GM23338 (cell line): ENCODE measurements at regions not wholly inside any gene's neighbourhood (a gene's known extent, or its start where the extent isn't known, plus 50 kb on each side); places are given as distances from the start of the nearest gene placed in this dataset.

Experiments used
- ATAC-seq: fragments of 200-7000 bp; cut with Tn5 transposase; 3 replicates; pipeline ENCODE4 v1.9.1; 2020
- DNase-seq: peaks from one replicate; pipeline ENCODE4 v3.0.0-alpha.2; 2015; ENCODE audit warnings: low spot score
- H2AFZ ChIP-seq: fragments of 200-600 bp; sonication (generic); 2 replicates; pipeline ENCODE4 v1.8.0; 2016; ENCODE audit warnings: antibody characterized with exemption, mild to moderate bottlenecking, moderate library complexity
- H3F3A ChIP-seq: fragments of 200-600 bp; sonication (generic); replicated peaks from 2 replicates; pipeline ENCODE4 v1.8.0; 2017; ENCODE audit warnings: antibody characterized with exemption, mixed run types, low read depth
- H3K27ac ChIP-seq: fragments of 200-600 bp; sonication (generic); 2 replicates; pipeline ENCODE4 v1.6.1; 2016; ENCODE audit warnings: low read depth
- H3K27me3 ChIP-seq: fragments of 200-600 bp; sonication (generic); 2 replicates; pipeline ENCODE4 v1.8.0; 2016; ENCODE audit warnings: mild to moderate bottlenecking, mixed run types, moderate library complexity; ENCODE audit not compliant: insufficient read depth
- H3K36me3 ChIP-seq: fragments of 200-600 bp; sonication (generic); 2 replicates; pipeline ENCODE4 v1.8.0; 2016; ENCODE audit warnings: mild to moderate bottlenecking; ENCODE audit not compliant: insufficient read depth
- H3K4me1 ChIP-seq: fragments of 200-600 bp; sonication (generic); 2 replicates; pipeline ENCODE4 v1.8.0; 2016; ENCODE audit warnings: mild to moderate bottlenecking, moderate library complexity; ENCODE audit not compliant: insufficient read depth
- H3K4me2 ChIP-seq: fragments of 200-600 bp; sonication (generic); 2 replicates; pipeline ENCODE4 v1.7.1; 2017; ENCODE audit warnings: mixed run types
- H3K4me3 ChIP-seq: fragments of 200-600 bp; sonication (generic); 2 replicates; pipeline ENCODE4 v1.6.1; 2016; ENCODE audit warnings: mixed run types
- H3K79me2 ChIP-seq: fragments of 200-600 bp; sonication (generic); replicated peaks from 2 replicates; pipeline ENCODE4 v1.8.0; 2017; ENCODE audit warnings: mild to moderate bottlenecking; ENCODE audit not compliant: insufficient read depth
- H3K9me2 ChIP-seq: fragments of 200-600 bp; sonication (generic); 2 replicates; pipeline ENCODE4 v1.8.0; 2017; ENCODE audit not compliant: insufficient read depth
- H4K20me1 ChIP-seq: fragments of 200-600 bp; sonication (generic); replicated peaks from 2 replicates; pipeline ENCODE4 v1.8.0; 2017; ENCODE audit warnings: mild to moderate bottlenecking; ENCODE audit not compliant: insufficient read depth
- H3K27ac Mint-ChIP-seq: 2 replicates; pipeline ENCODE4 v1.8.0; 2020; ENCODE audit warnings: inconsistent platforms, mild to moderate bottlenecking, moderate library complexity, mixed read lengths
- H3K27me3 Mint-ChIP-seq: 3 replicates; pipeline ENCODE4 v1.8.0; 2022; ENCODE audit warnings: low read depth, mild to moderate bottlenecking, moderate library complexity, mixed read lengths, inconsistent platforms; ENCODE audit not compliant: insufficient read depth, poor library complexity
- H3K36me3 Mint-ChIP-seq: 3 replicates; pipeline ENCODE4 v1.8.0; 2021; ENCODE audit warnings: low read depth, mild to moderate bottlenecking, inconsistent platforms, moderate library complexity, mixed read lengths
- H3K4me1 Mint-ChIP-seq: 3 replicates; pipeline ENCODE4 v1.8.0; 2020; ENCODE audit warnings: mild to moderate bottlenecking, inconsistent platforms, mixed read lengths
- H3K4me3 Mint-ChIP-seq: 3 replicates; pipeline ENCODE4 v1.8.0; 2021; ENCODE audit warnings: moderate library complexity, mild to moderate bottlenecking, inconsistent platforms, mixed read lengths
- H3K9me3 Mint-ChIP-seq: 3 replicates; pipeline ENCODE4 v1.8.0; 2020; ENCODE audit warnings: moderate library complexity, mild to moderate bottlenecking, inconsistent platforms, mixed read lengths
- CREB1 ChIP-seq: fragments of 250-450 bp; sonication (Bioruptor Pico); IDR thresholded peaks from 2 replicates; pipeline ENCODE4 v1.5.0; 2020; ENCODE audit warnings: low read depth, mild to moderate bottlenecking, moderate library complexity
- CTCF ChIP-seq, 2 experiments: fragments of 200-600 bp in 1 of 2; sonication (generic) in 1 of 2; conservative IDR thresholded peaks; 2 replicates each; pipeline versions ENCODE4 v1.5.1 to v1.6.1; 2016 to 2017; ENCODE audit warnings: antibody characterized with exemption in 2 of 2, low read depth in 2 of 2, mild to moderate bottlenecking in 2 of 2, moderate library complexity in 1 of 2
- ETS1 ChIP-seq: IDR thresholded peaks from 2 replicates; pipeline ENCODE4 v1.6.1; 2016; ENCODE audit warnings: antibody characterized with exemption
- EZH2 ChIP-seq: fragments of 200-600 bp; sonication (generic); IDR thresholded peaks from one replicate; pipeline ENCODE4 v1.8.0; 2017; ENCODE audit warnings: antibody characterized with exemption, mild to moderate bottlenecking, low read depth; ENCODE audit not compliant: unreplicated experiment
- NANOG ChIP-seq: IDR thresholded peaks from 2 replicates; pipeline ENCODE4 v1.6.1; 2016; ENCODE audit warnings: antibody characterized with exemption, borderline replicate concordance
- POLR2AphosphoS5 ChIP-seq: IDR thresholded peaks from 2 replicates; pipeline ENCODE4 v1.6.1; 2016; ENCODE audit warnings: antibody characterized with exemption, low read depth
- REST ChIP-seq: IDR thresholded peaks from one replicate; pipeline ENCODE4 v1.6.1; 2018; ENCODE audit warnings: antibody characterized with exemption; ENCODE audit not compliant: unreplicated experiment
- ZNF114 ChIP-seq: fragments of 250-450 bp; sonication (Bioruptor Pico); IDR thresholded peaks from 2 replicates; pipeline ENCODE4 v1.5.0; 2020; ENCODE audit warnings: mild to moderate bottlenecking, moderate library complexity
- ZNF331 ChIP-seq: fragments of 250-450 bp; sonication (Bioruptor Pico); IDR thresholded peaks from 2 replicates; pipeline ENCODE4 v1.5.0; 2020; ENCODE audit warnings: low read depth, mild to moderate bottlenecking, moderate library complexity
- TF ChIP-seq, protein P1 (sequence below): fragments of 250-450 bp; sonication (Bioruptor Pico); IDR thresholded peaks from 2 replicates; pipeline ENCODE4 v1.5.0; 2020; ENCODE audit warnings: mild to moderate bottlenecking, moderate library complexity

- no peak for TF ChIP-seq CTCF (conservative IDR thresholded peaks at IDR 0.05; ENCODE audit: low read depth in 2 of 2)
- TF ChIP-seq ZNF114 (CRISPR knock-in tag) = no peak
Observed at GRCh38 chr6:11379805-11380204, 147.3 kb upstream of the NEDD9 start (continued).

DNA sequence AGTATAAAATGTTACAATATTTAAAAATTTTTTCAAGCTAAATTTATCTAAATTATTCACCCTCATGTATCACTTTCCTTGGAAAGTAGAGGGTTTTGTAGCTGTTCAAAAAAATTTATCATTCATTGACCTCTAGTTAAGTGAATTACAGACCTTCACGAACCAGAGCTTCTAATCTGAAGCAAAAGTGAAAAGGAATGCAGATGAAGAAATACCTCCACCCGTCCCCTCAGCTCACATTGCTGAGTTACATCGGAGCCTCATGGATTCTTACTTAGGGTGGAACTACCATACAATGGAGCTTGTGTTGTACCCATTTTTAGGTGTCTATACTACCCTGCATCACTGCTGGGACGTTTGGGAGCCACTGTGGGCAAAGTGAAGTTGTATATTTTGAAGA, 146.2 kb upstream of the NEDD9 start:
- Histone ChIP-seq H3K9me2 (peaks cover 5% of the 10 kb centered on the region; the same call in 1 of the 2 replicates), H2AFZ (no peak overlapping the region), H3K79me2 (no peaks in the 10 kb centered on the region), H3K36me3 (no peaks in the 10 kb centered on the region), H3K27me3 (no peaks in the 10 kb centered on the region), H3K4me3 (no peak overlapping the region), H3K4me2 (no peak overlapping the region), H3K4me1 (no peaks in the 10 kb centered on the region), H3K27ac (no peak overlapping the region), H3F3A (no peaks in the 10 kb centered on the region), H4K20me1 (no peaks in the 10 kb centered on the region)
- Mint-ChIP-seq H3K4me1 (no peaks in the 10 kb centered on the region; the same call in 2 of the 3 replicates), H3K27ac (no peak overlapping the region), H3K9me3 (peaks cover 12% of the 10 kb centered on the region), H3K27me3 (peaks cover 1% of the 10 kb centered on the region), H3K4me3 (no peak overlapping the region), H3K36me3 (peaks cover 9% of the 10 kb centered on the region; the same call in 2 of the 3 replicates)
- DNase-seq (no peak), ATAC-seq (no peak)
- TF ChIP-seq NANOG (no peak), ZNF331 (CRISPR knock-in tag) (no peak), EZH2 (no peak), ZNF114 (CRISPR knock-in tag) (no peak), REST (no peak), ETS1 (no peak), POLR2AphosphoS5 (no peak), CREB1 (CRISPR knock-in tag) (no peak)
- TF ChIP-seq, protein P1, sequence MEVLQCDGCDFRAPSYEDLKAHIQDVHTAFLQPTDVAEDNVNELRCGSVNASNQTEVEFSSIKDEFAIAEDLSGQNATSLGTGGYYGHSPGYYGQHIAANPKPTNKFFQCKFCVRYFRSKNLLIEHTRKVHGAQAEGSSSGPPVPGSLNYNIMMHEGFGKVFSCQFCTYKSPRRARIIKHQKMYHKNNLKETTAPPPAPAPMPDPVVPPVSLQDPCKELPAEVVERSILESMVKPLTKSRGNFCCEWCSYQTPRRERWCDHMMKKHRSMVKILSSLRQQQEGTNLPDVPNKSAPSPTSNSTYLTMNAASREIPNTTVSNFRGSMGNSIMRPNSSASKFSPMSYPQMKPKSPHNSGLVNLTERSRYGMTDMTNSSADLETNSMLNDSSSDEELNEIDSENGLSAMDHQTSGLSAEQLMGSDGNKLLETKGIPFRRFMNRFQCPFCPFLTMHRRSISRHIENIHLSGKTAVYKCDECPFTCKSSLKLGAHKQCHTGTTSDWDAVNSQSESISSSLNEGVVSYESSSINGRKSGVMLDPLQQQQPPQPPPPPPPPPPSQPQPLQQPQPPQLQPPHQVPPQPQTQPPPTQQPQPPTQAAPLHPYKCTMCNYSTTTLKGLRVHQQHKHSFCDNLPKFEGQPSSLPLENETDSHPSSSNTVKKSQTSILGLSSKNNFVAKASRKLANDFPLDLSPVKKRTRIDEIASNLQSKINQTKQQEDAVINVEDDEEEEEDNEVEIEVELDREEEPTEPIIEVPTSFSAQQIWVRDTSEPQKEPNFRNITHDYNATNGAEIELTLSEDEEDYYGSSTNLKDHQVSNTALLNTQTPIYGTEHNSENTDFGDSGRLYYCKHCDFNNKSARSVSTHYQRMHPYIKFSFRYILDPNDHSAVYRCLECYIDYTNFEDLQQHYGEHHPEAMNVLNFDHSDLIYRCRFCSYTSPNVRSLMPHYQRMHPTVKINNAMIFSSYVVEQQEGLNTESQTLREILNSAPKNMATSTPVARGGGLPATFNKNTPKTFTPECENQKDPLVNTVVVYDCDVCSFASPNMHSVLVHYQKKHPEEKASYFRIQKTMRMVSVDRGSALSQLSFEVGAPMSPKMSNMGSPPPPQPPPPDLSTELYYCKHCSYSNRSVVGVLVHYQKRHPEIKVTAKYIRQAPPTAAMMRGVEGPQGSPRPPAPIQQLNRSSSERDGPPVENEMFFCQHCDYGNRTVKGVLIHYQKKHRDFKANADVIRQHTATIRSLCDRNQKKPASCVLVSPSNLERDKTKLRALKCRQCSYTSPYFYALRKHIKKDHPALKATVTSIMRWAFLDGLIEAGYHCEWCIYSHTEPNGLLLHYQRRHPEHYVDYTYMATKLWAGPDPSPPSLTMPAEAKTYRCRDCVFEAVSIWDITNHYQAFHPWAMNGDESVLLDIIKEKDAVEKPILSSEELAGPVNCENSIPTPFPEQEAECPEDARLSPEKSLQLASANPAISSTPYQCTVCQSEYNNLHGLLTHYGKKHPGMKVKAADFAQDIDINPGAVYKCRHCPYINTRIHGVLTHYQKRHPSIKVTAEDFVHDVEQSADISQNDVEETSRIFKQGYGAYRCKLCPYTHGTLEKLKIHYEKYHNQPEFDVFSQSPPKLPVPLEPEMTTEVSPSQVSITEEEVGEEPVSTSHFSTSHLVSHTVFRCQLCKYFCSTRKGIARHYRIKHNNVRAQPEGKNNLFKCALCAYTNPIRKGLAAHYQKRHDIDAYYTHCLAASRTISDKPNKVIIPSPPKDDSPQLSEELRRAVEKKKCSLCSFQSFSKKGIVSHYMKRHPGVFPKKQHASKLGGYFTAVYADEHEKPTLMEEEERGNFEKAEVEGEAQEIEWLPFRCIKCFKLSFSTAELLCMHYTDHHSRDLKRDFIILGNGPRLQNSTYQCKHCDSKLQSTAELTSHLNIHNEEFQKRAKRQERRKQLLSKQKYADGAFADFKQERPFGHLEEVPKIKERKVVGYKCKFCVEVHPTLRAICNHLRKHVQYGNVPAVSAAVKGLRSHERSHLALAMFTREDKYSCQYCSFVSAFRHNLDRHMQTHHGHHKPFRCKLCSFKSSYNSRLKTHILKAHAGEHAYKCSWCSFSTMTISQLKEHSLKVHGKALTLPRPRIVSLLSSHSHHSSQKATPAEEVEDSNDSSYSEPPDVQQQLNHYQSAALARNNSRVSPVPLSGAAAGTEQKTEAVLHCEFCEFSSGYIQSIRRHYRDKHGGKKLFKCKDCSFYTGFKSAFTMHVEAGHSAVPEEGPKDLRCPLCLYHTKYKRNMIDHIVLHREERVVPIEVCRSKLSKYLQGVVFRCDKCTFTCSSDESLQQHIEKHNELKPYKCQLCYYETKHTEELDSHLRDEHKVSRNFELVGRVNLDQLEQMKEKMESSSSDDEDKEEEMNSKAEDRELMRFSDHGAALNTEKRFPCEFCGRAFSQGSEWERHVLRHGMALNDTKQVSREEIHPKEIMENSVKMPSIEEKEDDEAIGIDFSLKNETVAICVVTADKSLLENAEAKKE (CRISPR knock-in tag) = no peak
